Endothelial cell of umbilical vein (primary cell): ENCODE measurements at regions not wholly inside any gene's neighbourhood (a gene's known extent, or its start where the extent isn't known, plus 50 kb on each side); places are given as distances from the start of the nearest gene placed in this dataset.
A peak's percentile ranks its signal among the peaks of the same experiment; 100 is the strongest.

Source experiments
- BruUV-seq: library from RNA; stranded (reverse); fragments of 400-500 nt; replicated peaks from 2 replicates; lab custom pipeline; 2021; lab: Mats Ljungman, UMichigan
- CTCF ChIA-PET: fragments of 300-600, 350-600 bp; sonication (Branson Sonifier 250); formaldehyde crosslinking; loops from one replicate; lab custom pipeline; 2021; ENCODE audit warnings: antibody characterized with exemption, inconsistent platforms; lab: Charles Lee
- POLR2A ChIA-PET: fragments of 300-600, 350-600 bp; sonication (Branson Sonifier 250); formaldehyde crosslinking; loops from one replicate; lab custom pipeline; 2021; ENCODE audit warnings: antibody characterized with exemption, inconsistent platforms; lab: Charles Lee
- DNase-seq: peaks from one replicate; pipeline ENCODE4 v3.0.0-alpha.2; 2011; ENCODE audit warnings: low read depth, low spot score
- FAIRE-seq: peaks from 2 replicates; lab custom pipeline; 2011; peaks lifted over from hg19 to GRCh38; lab: Jason Lieb, UNC
- H2AFZ ChIP-seq: 2 replicates; pipeline ENCODE4 v1.6.0; 2012; ENCODE audit warnings: low read depth, low read length, control low read depth, inconsistent platforms
- H3K27ac ChIP-seq: 2 replicates; pipeline ENCODE4 v1.5.1; 2011; ENCODE audit warnings: low read depth, mild to moderate bottlenecking, control low read depth, low read length, moderate library complexity; ENCODE audit not compliant: insufficient read depth
- H3K27me3 ChIP-seq, 2 experiments: 2 replicates each; pipeline versions ENCODE4 v1.6.0 to v1.6.1; 2011; ENCODE audit warnings: low read length in 2 of 2, mixed read lengths in 1 of 2; ENCODE audit not compliant: control insufficient read depth in 2 of 2, insufficient read depth in 2 of 2
- H3K36me3 ChIP-seq, 2 experiments: 2 replicates in 1 of 2; 3 replicates in 1 of 2; pipeline ENCODE4 v1.5.1; 2011; ENCODE audit warnings: low read length in 2 of 2, mild to moderate bottlenecking in 1 of 2, moderate library complexity in 1 of 2; ENCODE audit not compliant: control insufficient read depth in 2 of 2, insufficient read depth in 2 of 2; ENCODE audit errors: extremely low read depth in 1 of 2
- H3K4me1 ChIP-seq: 3 replicates; pipeline ENCODE4 v1.5.1; 2011; ENCODE audit warnings: mild to moderate bottlenecking, low read length; ENCODE audit not compliant: control insufficient read depth, insufficient read depth; ENCODE audit errors: extremely low read depth
- H3K4me2 ChIP-seq: 2 replicates; pipeline ENCODE4 v1.6.1; 2011; ENCODE audit warnings: low read length, control low read depth, mixed read lengths; ENCODE audit not compliant: insufficient read depth
- H3K4me3 ChIP-seq, 3 experiments: fragments of 200-600 bp in 1 of 3; sonication (generic), shearing (Covaris generic) in 1 of 3; replicated peaks in 1 of 3; 2 replicates each; pipeline ENCODE4 v1.5.1; 2011 to 2016; ENCODE audit warnings: control low read depth in 3 of 3, low read length in 3 of 3, mild to moderate bottlenecking in 2 of 3, inconsistent platforms in 1 of 3, low read depth in 1 of 3, moderate library complexity in 1 of 3; ENCODE audit not compliant: insufficient read depth in 1 of 3
- H3K79me2 ChIP-seq: 2 replicates; pipeline ENCODE4 v1.6.0; 2012; ENCODE audit warnings: low read length, inconsistent platforms; ENCODE audit not compliant: control insufficient read depth, insufficient read depth
- H3K9ac ChIP-seq: replicated peaks from 2 replicates; pipeline ENCODE3; 2011; ENCODE audit warnings: low read length, control low read depth; ENCODE audit not compliant: insufficient read depth; ENCODE audit errors: extremely low read depth
- H3K9me1 ChIP-seq: replicated peaks from 3 replicates; pipeline ENCODE4 v1.6.0; 2011; ENCODE audit warnings: mild to moderate bottlenecking, low read length; ENCODE audit not compliant: control insufficient read depth, insufficient read depth; ENCODE audit errors: extremely low read depth
- H3K9me3 ChIP-seq: replicated peaks from 2 replicates; pipeline ENCODE4 v1.5.1; 2012; ENCODE audit warnings: low read length, inconsistent platforms; ENCODE audit not compliant: control insufficient read depth, insufficient read depth
- H4K20me1 ChIP-seq: replicated peaks from 2 replicates; pipeline ENCODE3; 2011; ENCODE audit warnings: mild to moderate bottlenecking, low read length; ENCODE audit not compliant: control insufficient read depth, insufficient read depth; ENCODE audit errors: extremely low read depth
- EZH2 ChIP-seq: IDR thresholded peaks from 2 replicates; pipeline ENCODE4 v1.6.1; 2012; ENCODE audit warnings: borderline replicate concordance, low read depth, mild to moderate bottlenecking, moderate library complexity, low read length, inconsistent platforms; ENCODE audit not compliant: severe bottlenecking
- FOS ChIP-seq: IDR thresholded peaks from 2 replicates; pipeline ENCODE4 v1.6.1; 2011; ENCODE audit warnings: mild to moderate bottlenecking, low read length, moderate library complexity, borderline replicate concordance; ENCODE audit not compliant: insufficient read depth
- GATA2 ChIP-seq: IDR thresholded peaks from 2 replicates; pipeline ENCODE4 v1.7.0; 2011; ENCODE audit warnings: low read depth, mild to moderate bottlenecking, moderate library complexity, mixed read lengths, low read length; ENCODE audit not compliant: insufficient read length, insufficient read depth
- JUN ChIP-seq: IDR thresholded peaks from 2 replicates; pipeline ENCODE4 v1.6.1; 2011; ENCODE audit warnings: borderline replicate concordance, low read depth; ENCODE audit not compliant: insufficient read length, insufficient read depth
- MYC ChIP-seq: IDR thresholded peaks from one replicate; pipeline ENCODE4 v1.6.1; 2011; ENCODE audit warnings: mild to moderate bottlenecking, low read depth, low read length
- POLR2A ChIP-seq: IDR thresholded peaks from 2 replicates; pipeline ENCODE4 v1.6.1; 2012; ENCODE audit warnings: low read depth, mild to moderate bottlenecking, control low read depth, low read length
- POLR2AphosphoS5 ChIP-seq: IDR thresholded peaks from 2 replicates; pipeline ENCODE4 v1.6.1; 2012; ENCODE audit warnings: low read depth, mild to moderate bottlenecking, control low read depth, low read length, moderate library complexity; ENCODE audit not compliant: insufficient read depth
- dilution Hi-C: fragments of 300-500 bp; cut with MboI; formaldehyde crosslinking; loops from one replicate; pipeline ENCODE4 v1.15.0; 2019; ENCODE audit warnings: low sequenced_read_pairs; ENCODE audit not compliant: extremely low pct_ligation_motif_present
- intact Hi-C: fragments of 100-400 bp; cut with micrococcal nuclease; formaldehyde crosslinking; loops from one replicate; pipeline ENCODE4 v1.10.0; 2022
- TF ChIP-seq, protein P1 (sequence below): IDR thresholded peaks from 2 replicates; pipeline ENCODE4 v1.6.1; 2011; ENCODE audit not compliant: insufficient read depth, insufficient read length
- TF ChIP-seq, protein P2 (sequence below), 2 donors: IDR thresholded peaks; 1 replicate in 1 of 2; 2 replicates in 1 of 2; pipeline ENCODE4 v1.5.1; 2011; ENCODE audit warnings: low read length in 2 of 2, mild to moderate bottlenecking in 2 of 2, moderate library complexity in 2 of 2, control low read depth in 1 of 2, inconsistent platforms in 1 of 2, low read depth in 1 of 2; ENCODE audit not compliant: insufficient read depth in 1 of 2; ENCODE audit errors: extremely low read depth in 1 of 2

DNA sequence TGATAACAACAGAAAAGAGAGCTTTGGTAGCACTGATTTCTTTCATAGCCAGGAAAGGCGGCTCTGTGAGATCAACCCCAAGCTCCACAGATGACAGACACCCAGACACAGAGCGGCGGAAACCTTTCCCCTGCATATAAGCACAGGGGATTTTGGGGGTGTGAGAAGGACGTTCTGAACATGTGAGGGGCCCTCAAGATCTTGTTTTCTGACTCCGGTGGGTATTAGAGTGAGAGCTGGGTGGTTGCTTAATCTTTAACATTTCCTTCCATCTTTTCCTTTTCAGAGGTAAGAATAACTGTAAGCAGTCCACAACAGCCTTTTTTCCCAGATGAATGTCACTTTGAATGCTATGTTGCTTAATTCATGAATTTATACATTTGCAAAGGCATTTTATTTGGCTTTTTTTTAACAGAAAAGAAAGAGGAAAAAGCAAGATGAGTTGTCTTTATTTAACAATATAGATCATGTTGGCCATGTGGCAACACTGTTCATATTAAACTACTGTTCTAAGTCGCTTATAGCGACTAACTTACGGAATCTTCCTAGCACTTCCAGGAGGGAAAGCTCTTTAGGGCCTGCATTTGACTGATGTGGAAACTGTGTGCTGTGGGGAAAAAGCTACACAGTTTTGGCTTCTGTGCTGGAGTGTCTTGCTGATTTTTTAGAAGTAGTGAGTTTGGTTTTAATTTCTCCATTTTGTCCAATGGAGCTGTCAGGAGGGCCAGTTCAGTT is 80.5 kb upstream of the NAA20 start:
- Histone ChIP-seq H3K36me3 (peaks cover 11 to 19% of the 10 kb centered on the region in 2 experiments), H3K27ac (peak overlapping the region; percentile 79), H3K9me3 (no peaks in the 10 kb centered on the region), H3K9ac (peak overlapping the region; percentile 74), H3K79me2 (peaks cover 17% of the 10 kb centered on the region), H4K20me1 (no peaks in the 10 kb centered on the region), H3K9me1 (no peaks in the 10 kb centered on the region), H3K4me3 (no peak overlapping the region), H3K27me3 (no peaks in the 10 kb centered on the region), H3K4me1 (peaks cover 67% of the 10 kb centered on the region), H2AFZ (peak overlapping the region; percentile 36), H3K4me2 (peak overlapping the region; percentile 74)
- no peak for DNase-seq
- no peak for TF ChIP-seq EZH2
- TF ChIP-seq, protein P1, sequence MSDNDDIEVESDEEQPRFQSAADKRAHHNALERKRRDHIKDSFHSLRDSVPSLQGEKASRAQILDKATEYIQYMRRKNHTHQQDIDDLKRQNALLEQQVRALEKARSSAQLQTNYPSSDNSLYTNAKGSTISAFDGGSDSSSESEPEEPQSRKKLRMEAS = no peak
- TF ChIP-seq, protein P2, sequence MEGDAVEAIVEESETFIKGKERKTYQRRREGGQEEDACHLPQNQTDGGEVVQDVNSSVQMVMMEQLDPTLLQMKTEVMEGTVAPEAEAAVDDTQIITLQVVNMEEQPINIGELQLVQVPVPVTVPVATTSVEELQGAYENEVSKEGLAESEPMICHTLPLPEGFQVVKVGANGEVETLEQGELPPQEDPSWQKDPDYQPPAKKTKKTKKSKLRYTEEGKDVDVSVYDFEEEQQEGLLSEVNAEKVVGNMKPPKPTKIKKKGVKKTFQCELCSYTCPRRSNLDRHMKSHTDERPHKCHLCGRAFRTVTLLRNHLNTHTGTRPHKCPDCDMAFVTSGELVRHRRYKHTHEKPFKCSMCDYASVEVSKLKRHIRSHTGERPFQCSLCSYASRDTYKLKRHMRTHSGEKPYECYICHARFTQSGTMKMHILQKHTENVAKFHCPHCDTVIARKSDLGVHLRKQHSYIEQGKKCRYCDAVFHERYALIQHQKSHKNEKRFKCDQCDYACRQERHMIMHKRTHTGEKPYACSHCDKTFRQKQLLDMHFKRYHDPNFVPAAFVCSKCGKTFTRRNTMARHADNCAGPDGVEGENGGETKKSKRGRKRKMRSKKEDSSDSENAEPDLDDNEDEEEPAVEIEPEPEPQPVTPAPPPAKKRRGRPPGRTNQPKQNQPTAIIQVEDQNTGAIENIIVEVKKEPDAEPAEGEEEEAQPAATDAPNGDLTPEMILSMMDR (IDR thresholded peaks at IDR 0.05; ENCODE audit: extremely low read depth in 1 of 2, insufficient read depth in 1 of 2, low read depth in 1 of 2, low read length in 2 of 2) = no peak
- TF ChIP-seq JUN = no peak
- TF ChIP-seq FOS = no peak
- TF ChIP-seq GATA2 = no peak
- no peak for TF ChIP-seq POLR2AphosphoS5
- TF ChIP-seq POLR2A = no peak
- no peak for TF ChIP-seq MYC
- TSS peak; percentile 85 for BruUV-seq
- intact Hi-C loops = loop anchor here (1.0 kb wide), 2 partner anchors 39 to 57 kb away; no protein-coding TSS in a partner anchor
- CTCF ChIA-PET = interaction anchor here (0.6 to 2.0 kb wide), 9 partner anchors 9 to 151 kb away, joined by 3 to 11 read pairs (median 4); no protein-coding TSS in a partner anchor
- POLR2A ChIA-PET = interaction anchor here (0.6 to 1.4 kb wide), 3 partner anchors 37 to 204 kb away, joined by 3 to 5 read pairs (median 4); no protein-coding TSS in a partner anchor
- dilution Hi-C loops = no loop called here
- FAIRE-seq = no peak
